Fibroblast of lung (primary cell): ENCODE measurements at regions not wholly inside any gene's neighbourhood (a gene's known extent, or its start where the extent isn't known, plus 50 kb on each side); places are given as distances from the start of the nearest gene placed in this dataset.
"Not testable (repeated sequence)": the region's sequence is repeated elsewhere in the genome, so short reads cannot be mapped to it uniquely, and the experiment has no call there.

Experiments
- CTCF ChIP-seq, 2 donors: IDR thresholded peaks in 1 of 2; conservative IDR thresholded peaks in 1 of 2; 1 replicate in 1 of 2; 2 replicates in 1 of 2; pipeline ENCODE4 v1.5.1; 2011 to 2012; ENCODE audit warnings: low read length in 2 of 2, control low read depth in 1 of 2, inconsistent platforms in 1 of 2, low read depth in 1 of 2, mild to moderate bottlenecking in 1 of 2
- EZH2 ChIP-seq: IDR thresholded peaks from 2 replicates; pipeline ENCODE4 v1.5.1; 2012; ENCODE audit warnings: low read length, control low read depth, mild to moderate bottlenecking; ENCODE audit errors: missing control alignments

- TF ChIP-seq CTCF (conservative IDR thresholded peaks at IDR 0.05 in 1 of 2, IDR thresholded peaks at IDR 0.05 in 1 of 2; ENCODE audit: low read depth in 1 of 2, low read length in 2 of 2); EZH2: not testable (repeated sequence)
Observed at GRCh38 chr2:154576699-154577098, 121.8 kb upstream of the KCNJ3 start.
